PFSK-1 (cell line): ENCODE measurements at regions not wholly inside any gene's neighbourhood (a gene's known extent, or its start where the extent isn't known, plus 50 kb on each side); places are given as distances from the start of the nearest gene placed in this dataset.

Experiments
- FOXP2 ChIP-seq: optimal IDR thresholded peaks from 2 replicates; pipeline ENCODE3; 2011; ENCODE audit warnings: borderline replicate concordance, control low read depth, inconsistent platforms; ENCODE audit not compliant: insufficient read depth; ENCODE audit errors: extremely low read length, extremely low read depth
- POLR2AphosphoS5 ChIP-seq: IDR thresholded peaks from 2 replicates; pipeline ENCODE4 v1.6.1; 2012; ENCODE audit warnings: low read depth, mild to moderate bottlenecking, control low read depth, low read length, moderate library complexity
- REST ChIP-seq, 2 experiments: IDR thresholded peaks; 2 replicates each; pipeline versions ENCODE4 v1.6.1 to v1.8.0; 2011 to 2012; ENCODE audit warnings: low read depth in 2 of 2, low read length in 2 of 2, control low read depth in 1 of 2, inconsistent platforms in 1 of 2, mild to moderate bottlenecking in 1 of 2, moderate library complexity in 1 of 2; ENCODE audit not compliant: insufficient read depth in 1 of 2
- SIN3A ChIP-seq: IDR thresholded peaks from 2 replicates; pipeline ENCODE4 v1.6.1; 2012; ENCODE audit warnings: mild to moderate bottlenecking, low read length, moderate library complexity, borderline replicate concordance; ENCODE audit not compliant: insufficient read depth
- TAF1 ChIP-seq: IDR thresholded peaks from 2 replicates; pipeline ENCODE4 v1.6.1; 2012; ENCODE audit warnings: low read length, control low read depth, borderline replicate concordance; ENCODE audit not compliant: insufficient read depth

GRCh38 chr22:48453751-48454485 lies 1373.8 kb downstream of the BRD1 start:
- no peak for TF ChIP-seq FOXP2

- TF ChIP-seq REST (IDR thresholded peaks at IDR 0.05; ENCODE audit: insufficient read depth in 1 of 2, low read depth in 2 of 2, low read length in 2 of 2), result no peak
- TF ChIP-seq SIN3A, result no peak
- TF ChIP-seq FOXP2, result no peak
- TF ChIP-seq TAF1, result no peak
- no peak for TF ChIP-seq POLR2AphosphoS5
These were observed 1374.5 kb downstream of the BRD1 start for GRCh38 chr22:48453171-48453570.

DNA sequence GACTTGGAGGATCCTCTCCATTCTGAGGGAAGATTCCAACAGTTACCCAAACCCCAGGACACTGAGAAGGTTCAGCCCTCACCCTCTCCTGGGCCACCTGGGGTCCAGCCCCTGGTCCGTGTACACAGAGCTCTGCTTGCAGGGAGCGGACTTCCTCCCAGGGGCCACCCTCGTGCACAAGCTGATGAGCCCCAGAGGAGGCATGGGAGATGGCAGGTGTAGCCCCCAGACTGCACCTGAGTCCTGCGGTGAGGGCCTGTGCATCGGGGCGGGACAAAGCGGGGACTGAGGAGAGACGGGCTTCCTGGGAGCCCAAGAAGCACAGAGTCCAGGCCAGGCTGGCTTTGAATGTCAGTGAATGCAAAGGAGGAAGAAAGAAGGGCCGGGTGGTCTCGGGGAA lies 1374.9 kb downstream of the BRD1 start:
- no peak for TF ChIP-seq POLR2AphosphoS5
- no peak for TF ChIP-seq REST (IDR thresholded peaks at IDR 0.05; ENCODE audit: insufficient read depth in 1 of 2, low read depth in 2 of 2, low read length in 2 of 2)
- TF ChIP-seq FOXP2, result no peak
- TF ChIP-seq TAF1, result no peak
- no peak for TF ChIP-seq SIN3A

- TF ChIP-seq REST (IDR thresholded peaks at IDR 0.05; ENCODE audit: insufficient read depth in 1 of 2, low read depth in 2 of 2, low read length in 2 of 2), result no peak
These were observed 1375.8 kb downstream of the BRD1 start for GRCh38 chr22:48451891-48452290.

DNA sequence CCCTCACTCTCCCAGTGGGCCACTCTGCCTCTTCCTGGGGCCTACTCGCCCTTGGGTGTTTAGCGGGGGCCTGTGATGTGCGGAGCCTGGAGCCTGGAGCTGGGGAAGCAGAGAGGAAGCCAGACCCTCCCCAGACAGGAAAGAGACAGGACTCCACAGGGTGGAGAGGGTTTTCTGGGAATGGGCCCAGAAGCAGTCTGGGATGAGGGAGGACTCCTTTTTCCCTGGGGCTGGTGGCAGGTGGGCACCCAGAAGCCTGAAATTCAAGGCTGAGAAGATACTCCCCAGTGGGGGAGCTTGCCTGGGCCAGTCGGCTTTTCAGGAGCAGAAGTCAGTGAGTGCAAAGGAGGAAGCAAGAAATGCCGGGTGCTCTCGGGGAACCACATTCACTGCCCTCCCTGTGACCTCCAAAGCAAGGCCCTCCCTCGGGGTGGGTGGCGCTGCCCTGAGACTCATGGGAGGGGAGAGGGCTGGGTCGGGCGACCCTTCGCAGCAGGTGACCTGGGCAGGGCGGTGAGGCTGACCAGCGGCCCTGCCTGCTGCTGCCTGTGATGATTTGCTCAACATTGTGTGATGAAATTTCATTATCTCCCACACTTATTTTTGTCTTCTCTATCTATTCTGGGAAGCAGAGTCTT lies 1377.4 kb downstream of the BRD1 start:
- no peak for TF ChIP-seq FOXP2

- TF ChIP-seq REST (IDR thresholded peaks at IDR 0.05; ENCODE audit: insufficient read depth in 1 of 2, low read depth in 2 of 2, low read length in 2 of 2) (no peak), SIN3A (no peak), TAF1 (no peak), POLR2AphosphoS5 (no peak)
These were observed 1378.0 kb downstream of the BRD1 start for GRCh38 chr22:48449466-48450187.
